ENCODE measurements at regions not wholly inside any gene's neighbourhood (a gene's known extent, or its start where the extent isn't known, plus 50 kb on each side); places are given as distances from the start of the nearest gene placed in this dataset.

DNA sequence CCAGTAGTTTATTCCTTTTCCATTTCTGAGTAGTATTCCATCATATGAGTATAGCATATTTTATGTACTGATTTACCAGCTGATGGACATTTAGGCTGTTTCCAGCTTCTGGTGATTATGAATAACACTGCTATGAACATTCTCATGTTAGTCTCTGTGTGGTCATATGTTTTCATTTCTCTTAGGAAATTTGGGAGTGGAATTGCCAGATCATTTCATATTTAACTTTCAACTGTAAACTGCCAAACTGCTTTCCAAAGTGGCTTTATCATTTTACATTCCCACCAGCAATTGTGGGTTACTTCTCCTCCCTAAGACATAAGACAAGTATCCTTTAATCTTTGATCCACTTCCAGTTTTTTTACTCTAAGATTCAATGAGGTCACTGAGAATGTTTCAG, 85.7 kb upstream of the RALGPS2 start:
- H4K20me1 ChIP-seq (ENCODE audit: insufficient read depth) = no peaks in the 10 kb centered on the region
- H3K27ac ChIP-seq = no peak overlapping the region
- no peak overlapping the region for H2AFZ ChIP-seq
- peaks cover 6% of the 10 kb centered on the region for H3K4me1 ChIP-seq (replicated peaks; ENCODE audit: insufficient read depth)
- H3K4me2 ChIP-seq = no peak overlapping the region
- TF ChIP-seq CTCF (conservative IDR thresholded peaks at IDR 0.05) = no peak
- no peak for TF ChIP-seq EZH2 (IDR thresholded peaks at IDR 0.05; ENCODE audit: low read depth)
- H3F3A ChIP-seq (ENCODE audit: insufficient read depth, low read depth) = peaks cover 2% of the 10 kb centered on the region; the same call in 1 of the 2 replicates
- H3K9me3 ChIP-seq (ENCODE audit: insufficient read depth, low read depth) = no peaks in the 10 kb centered on the region
- H3K79me2 ChIP-seq (ENCODE audit: low read depth) = no peaks in the 10 kb centered on the region
- no peaks in the 10 kb centered on the region for H3K9me2 ChIP-seq (ENCODE audit: insufficient read depth)
- no peak overlapping the region for H3K4me3 ChIP-seq
- intact Hi-C loops (cut with micrococcal nuclease; ENCODE audit: unreplicated experiment) = no loop called here
- ChIA-PET CTCF (no interaction called here), POLR2A (ENCODE audit: unreplicated experiment) (no interaction called here)
- H3K36me3 ChIP-seq (ENCODE audit: low read depth) = no peaks in the 10 kb centered on the region
- no peaks in the 10 kb centered on the region for H3K27me3 ChIP-seq (ENCODE audit: insufficient read depth, low read depth)
- no peak for DNase-seq
- BruUV-seq (replicated peaks) = no TSS peak

GRCh38 chr1:178642282-178642681, 82.8 kb upstream of the RALGPS2 start:
- Histone ChIP-seq H3K4me2 (no peak overlapping the region), H3K36me3 (ENCODE audit: low read depth) (no peaks in the 10 kb centered on the region), H3K4me3 (no peak overlapping the region), H3K79me2 (ENCODE audit: low read depth) (no peaks in the 10 kb centered on the region), H3K9me2 (ENCODE audit: insufficient read depth) (no peaks in the 10 kb centered on the region), H3K4me1 (replicated peaks; ENCODE audit: insufficient read depth) (peaks cover 14% of the 10 kb centered on the region), H3K9me3 (ENCODE audit: insufficient read depth, low read depth) (no peaks in the 10 kb centered on the region), H2AFZ (no peak overlapping the region), H3K27ac (no peak overlapping the region), H3F3A (ENCODE audit: insufficient read depth, low read depth) (peaks cover 6% of the 10 kb centered on the region; the same call in 1 of the 2 replicates), H4K20me1 (ENCODE audit: insufficient read depth) (no peaks in the 10 kb centered on the region), H3K27me3 (ENCODE audit: insufficient read depth, low read depth) (no peaks in the 10 kb centered on the region)
- TF ChIP-seq CTCF (conservative IDR thresholded peaks at IDR 0.05) = no peak
- TF ChIP-seq EZH2 (IDR thresholded peaks at IDR 0.05; ENCODE audit: low read depth) = no peak
- CTCF ChIA-PET = no interaction called here
- no peak for DNase-seq
- BruUV-seq (replicated peaks) = no TSS peak
- intact Hi-C loops (cut with micrococcal nuclease; ENCODE audit: unreplicated experiment) = no loop called here
- POLR2A ChIA-PET (ENCODE audit: unreplicated experiment) = no interaction called here

DNA sequence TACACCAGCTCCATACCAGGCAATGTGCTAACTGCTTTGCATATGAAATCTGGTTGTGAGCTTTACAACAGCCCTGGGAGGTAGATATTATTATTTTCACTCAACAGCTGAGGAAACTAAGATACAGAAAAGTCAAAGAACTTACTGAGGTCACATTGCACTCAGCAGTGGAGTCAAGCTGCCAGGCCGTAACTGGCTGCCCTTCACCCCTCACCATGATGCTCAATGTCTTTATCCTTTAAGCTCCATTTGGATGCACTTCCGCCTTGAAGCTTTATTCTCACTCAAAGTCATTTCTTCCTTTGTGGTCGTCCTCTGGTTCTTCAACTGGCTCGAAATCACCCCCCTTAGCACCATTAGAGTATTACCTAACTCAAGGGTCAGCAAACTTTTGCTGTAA, 81.7 kb upstream of the RALGPS2 start:
- intact Hi-C loops (cut with micrococcal nuclease; ENCODE audit: unreplicated experiment) = no loop called here
- no peak for TF ChIP-seq CTCF (conservative IDR thresholded peaks at IDR 0.05)
- TF ChIP-seq EZH2 (IDR thresholded peaks at IDR 0.05; ENCODE audit: low read depth) = no peak
- Histone ChIP-seq H3K4me3 (no peak overlapping the region), H3K4me1 (replicated peaks; ENCODE audit: insufficient read depth) (peaks cover 14% of the 10 kb centered on the region), H3K79me2 (ENCODE audit: low read depth) (no peaks in the 10 kb centered on the region), H2AFZ (no peak overlapping the region), H3K36me3 (ENCODE audit: low read depth) (no peaks in the 10 kb centered on the region), H3F3A (ENCODE audit: insufficient read depth, low read depth) (peaks cover 6% of the 10 kb centered on the region; the same call in 1 of the 2 replicates), H4K20me1 (ENCODE audit: insufficient read depth) (no peaks in the 10 kb centered on the region), H3K9me3 (ENCODE audit: insufficient read depth, low read depth) (no peaks in the 10 kb centered on the region), H3K27ac (no peak overlapping the region), H3K9me2 (ENCODE audit: insufficient read depth) (no peaks in the 10 kb centered on the region), H3K4me2 (no peak overlapping the region), H3K27me3 (ENCODE audit: insufficient read depth, low read depth) (no peaks in the 10 kb centered on the region)
- no TSS peak for BruUV-seq (replicated peaks)
- DNase-seq = no peak
- ChIA-PET CTCF (interaction anchor here (0.6 kb wide), 1 partner anchor 27 kb away, joined by 4 read pairs; no protein-coding TSS in a partner anchor), POLR2A (ENCODE audit: unreplicated experiment) (no interaction called here)

Measured in PC-9 (cell line).